A549 (cell line): ENCODE measurements at regions not wholly inside any gene's neighbourhood (a gene's known extent, or its start where the extent isn't known, plus 50 kb on each side); places are given as distances from the start of the nearest gene placed in this dataset.

Source experiments
- CHD4 ChIP-seq: fragments of 200-600 bp; sonication (generic); IDR thresholded peaks from 2 replicates; pipeline ENCODE4 v1.6.1; 2016; ENCODE audit warnings: antibody characterized with exemption, mild to moderate bottlenecking, borderline replicate concordance
- CTCF ChIP-seq: fragments of >200 bp; sonication (Bioruptor Twin); formaldehyde crosslinking; IDR thresholded peaks from 3 replicates; pipeline ENCODE4 v1.5.1; 2016
- GATA3 ChIP-seq: IDR thresholded peaks from 2 replicates; pipeline ENCODE4 v1.6.1; 2012; ENCODE audit warnings: borderline replicate concordance
- HDAC2 ChIP-seq: fragments of 200-600 bp; sonication (generic); IDR thresholded peaks from 2 replicates; pipeline ENCODE4 v1.6.1; 2016
- MAFK ChIP-seq: fragments of 450-650 bp; IDR thresholded peaks from 2 replicates; pipeline ENCODE4 v1.6.1; 2014; ENCODE audit not compliant: partially characterized antibody
- MAX ChIP-seq: IDR thresholded peaks from 2 replicates; pipeline ENCODE4 v1.6.1; 2012
- NFE2L2 ChIP-seq: fragments of 150-350 bp; conservative IDR thresholded peaks from 2 replicates; pipeline ENCODE4 v1.6.1; 2014; ENCODE audit warnings: low read length
- NR3C1 ChIP-seq: fragments of >200 bp; sonication (Bioruptor Twin); formaldehyde crosslinking; IDR thresholded peaks from 3 replicates; pipeline ENCODE4 v1.6.1; 2017
- POLR2A ChIP-seq: IDR thresholded peaks from 2 replicates; pipeline ENCODE4 v1.6.1; 2012; ENCODE audit warnings: mild to moderate bottlenecking, low read length
- RCOR1 ChIP-seq: fragments of 150-350 bp; IDR thresholded peaks from 2 replicates; pipeline ENCODE4 v1.6.1; 2014; ENCODE audit warnings: antibody characterized with exemption, low read length, low read depth
- TF ChIP-seq, protein P1 (sequence below): fragments of 450-650 bp; IDR thresholded peaks from 2 replicates; pipeline ENCODE4 v1.6.1; 2014; ENCODE audit warnings: antibody characterized with exemption

GRCh38 chr1:215474940-215475339 lies 92.2 kb upstream of the KCTD3 start:
- TF ChIP-seq CTCF = no peak
- TF ChIP-seq CHD4 = no peak
- no peak for TF ChIP-seq MAX
- TF ChIP-seq POLR2A = no peak
- no peak for TF ChIP-seq MAFK
- no peak for TF ChIP-seq GATA3
- no peak for TF ChIP-seq RCOR1
- TF ChIP-seq HDAC2 = no peak
- TF ChIP-seq, protein P1, sequence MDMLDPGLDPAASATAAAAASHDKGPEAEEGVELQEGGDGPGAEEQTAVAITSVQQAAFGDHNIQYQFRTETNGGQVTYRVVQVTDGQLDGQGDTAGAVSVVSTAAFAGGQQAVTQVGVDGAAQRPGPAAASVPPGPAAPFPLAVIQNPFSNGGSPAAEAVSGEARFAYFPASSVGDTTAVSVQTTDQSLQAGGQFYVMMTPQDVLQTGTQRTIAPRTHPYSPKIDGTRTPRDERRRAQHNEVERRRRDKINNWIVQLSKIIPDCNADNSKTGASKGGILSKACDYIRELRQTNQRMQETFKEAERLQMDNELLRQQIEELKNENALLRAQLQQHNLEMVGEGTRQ = no peak
- no peak for TF ChIP-seq NFE2L2
- TF ChIP-seq NR3C1 = no peak
